GM19395 (cell line): ENCODE measurements at regions not wholly inside any gene's neighbourhood (a gene's known extent, or its start where the extent isn't known, plus 50 kb on each side); places are given as distances from the start of the nearest gene placed in this dataset.

Experiments used
- ATAC-seq: cut with Tn5 transposase; IDR thresholded peaks from one replicate; pipeline ENCODE4 v1.9.1; 2021; ENCODE audit warnings: mild to moderate bottlenecking, moderate library complexity; ENCODE audit not compliant: unreplicated experiment

DNA sequence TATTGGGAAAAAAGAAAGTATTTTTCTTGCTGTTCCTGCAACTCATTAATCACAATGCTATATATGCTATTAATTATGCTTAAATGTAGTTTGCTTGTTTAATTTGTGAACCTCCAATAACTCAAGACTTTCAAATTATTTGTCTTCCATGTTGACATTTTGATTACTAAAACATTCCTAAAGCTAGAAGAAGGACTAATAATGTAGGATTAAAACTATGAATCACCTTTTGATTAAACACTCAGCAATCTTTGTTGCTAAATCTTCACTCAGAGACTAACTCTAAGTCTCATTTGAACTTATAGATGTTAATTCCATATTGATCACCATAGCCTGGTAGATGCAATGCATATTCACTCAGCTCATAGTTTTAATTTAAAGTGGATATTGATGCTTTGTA is 524.6 kb upstream of the ZEB2 start:
- no peak for ATAC-seq

DNA sequence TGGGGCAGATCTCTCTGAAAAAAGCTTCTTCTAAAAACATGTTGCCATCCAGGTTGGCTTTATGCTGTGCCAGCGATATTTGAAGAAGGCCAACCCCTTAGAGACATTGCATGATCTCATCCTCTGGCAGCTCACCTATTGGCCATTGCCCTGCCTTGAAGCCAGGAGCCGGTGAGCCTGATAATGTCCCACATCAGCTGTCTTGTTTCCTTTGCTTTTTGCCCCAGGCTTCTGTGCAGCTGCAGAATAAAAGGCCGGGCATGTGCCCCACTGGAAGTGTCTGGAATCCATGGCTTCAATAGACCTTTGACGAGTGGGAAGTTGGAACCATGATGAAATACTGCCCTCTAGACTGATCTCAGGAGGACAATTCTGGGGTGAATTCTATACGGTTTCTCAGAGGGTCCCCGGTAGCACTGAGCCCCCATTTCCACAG is 523.5 kb upstream of the ZEB2 start:
- ATAC-seq = no peak

DNA sequence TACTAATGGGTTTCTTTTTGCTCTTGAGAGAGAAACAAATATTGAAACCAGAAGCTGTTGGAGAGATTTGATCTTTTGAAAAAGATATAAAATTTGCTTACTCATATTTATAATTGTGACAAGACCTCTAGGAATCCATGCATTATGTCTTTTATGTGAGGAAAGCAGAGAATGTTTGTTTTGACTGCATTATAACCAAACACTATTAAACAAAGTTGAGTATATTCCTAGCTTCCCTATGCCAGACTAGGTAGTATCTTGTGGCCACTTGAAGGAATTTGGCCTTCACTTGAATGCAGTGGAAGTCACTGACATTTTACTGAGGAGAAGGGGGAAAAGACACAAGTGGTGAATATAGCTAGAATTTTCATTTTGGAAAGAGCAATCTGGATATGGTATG is 521.8 kb upstream of the ZEB2 start:
- no peak for ATAC-seq

DNA sequence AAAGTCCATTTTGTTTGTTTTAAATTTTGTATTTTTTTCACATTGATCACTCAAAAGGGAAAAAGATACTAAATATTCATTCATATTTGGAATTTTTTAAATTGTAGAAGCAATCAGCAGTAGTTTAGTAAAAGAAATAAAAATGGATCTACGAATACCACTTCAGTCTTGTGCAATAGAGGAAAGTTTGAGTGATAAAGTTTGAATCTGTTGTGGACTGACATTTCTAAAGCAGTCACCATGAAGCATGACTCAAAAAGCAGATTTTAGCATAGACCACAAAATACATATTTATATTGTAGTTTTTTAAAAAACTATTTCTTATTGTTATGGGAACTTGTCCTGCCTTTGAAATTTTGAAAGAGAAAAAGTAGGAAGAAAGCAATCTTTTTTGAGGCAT is 520.5 kb upstream of the ZEB2 start:
- ATAC-seq = no peak

DNA sequence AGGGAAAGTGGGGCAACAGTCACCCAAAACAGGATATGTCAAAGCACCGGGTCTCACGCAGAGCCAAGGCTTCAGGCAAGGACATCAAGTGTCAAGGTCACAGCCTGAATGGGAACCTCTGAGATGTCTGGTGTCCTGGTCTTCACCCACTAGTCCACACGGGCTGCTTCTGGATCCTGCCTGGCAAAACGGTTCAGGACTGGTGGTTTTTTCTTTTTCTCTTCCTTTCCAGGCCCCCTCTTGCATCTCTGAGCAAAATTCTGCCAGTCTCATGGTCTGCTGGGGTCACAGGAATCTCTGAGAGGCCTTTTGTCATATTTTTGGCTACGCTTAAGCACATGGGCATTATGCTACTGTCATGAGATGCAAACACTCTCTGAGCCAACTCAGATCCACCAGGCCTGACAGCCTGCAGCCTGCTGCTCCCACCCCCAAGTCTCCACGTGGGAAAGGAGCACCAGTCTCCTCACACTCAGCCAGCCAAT is 518.2 kb upstream of the ZEB2 start:
- no peak for ATAC-seq

DNA sequence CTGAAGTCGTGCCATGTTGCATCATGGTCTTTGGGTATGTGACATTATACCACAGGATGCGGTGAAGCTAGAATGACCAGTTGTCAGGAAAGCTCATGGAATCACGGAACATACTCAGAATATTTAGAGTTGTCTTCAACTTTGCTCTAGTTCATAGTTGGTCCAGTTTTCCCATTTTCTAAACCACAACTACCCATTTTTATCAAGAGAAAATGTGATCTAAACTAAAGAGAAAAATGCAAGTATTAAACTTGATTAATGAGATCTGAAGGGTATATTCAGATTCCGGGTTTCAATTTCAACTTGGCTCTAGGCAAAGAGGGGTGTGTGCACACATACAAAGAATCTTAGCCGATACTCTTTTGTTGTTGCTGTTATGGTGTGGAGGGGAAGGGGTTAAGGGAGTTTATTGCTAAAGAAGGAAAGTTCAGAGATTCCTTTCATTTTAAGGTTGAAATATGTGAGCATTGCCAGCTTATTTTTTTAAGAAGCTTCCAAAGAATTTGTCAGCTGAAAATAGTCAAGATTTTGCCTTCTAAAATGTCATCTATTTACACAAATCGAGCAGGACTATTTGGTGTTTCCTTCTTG is 516.6 kb upstream of the ZEB2 start:
- ATAC-seq = no peak

DNA sequence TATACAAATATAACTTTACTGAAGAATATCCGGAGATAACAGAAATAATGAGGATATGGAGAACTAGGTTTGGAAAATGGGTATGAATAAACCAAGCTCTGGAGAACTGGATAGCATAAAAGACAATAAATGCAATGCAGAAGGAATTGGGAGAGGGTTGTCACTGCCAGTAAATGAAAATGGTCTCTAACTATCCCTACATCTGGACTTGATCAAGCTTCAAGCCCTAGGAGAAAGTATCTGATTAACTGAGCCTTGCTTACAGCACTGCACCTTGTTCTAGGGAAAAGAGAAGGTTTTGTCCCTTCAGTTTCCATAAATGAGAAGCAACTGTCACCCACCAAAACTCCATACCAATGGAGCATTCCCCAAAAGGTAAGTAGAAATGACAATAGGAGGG is 514.6 kb upstream of the ZEB2 start:
- ATAC-seq = no peak

DNA sequence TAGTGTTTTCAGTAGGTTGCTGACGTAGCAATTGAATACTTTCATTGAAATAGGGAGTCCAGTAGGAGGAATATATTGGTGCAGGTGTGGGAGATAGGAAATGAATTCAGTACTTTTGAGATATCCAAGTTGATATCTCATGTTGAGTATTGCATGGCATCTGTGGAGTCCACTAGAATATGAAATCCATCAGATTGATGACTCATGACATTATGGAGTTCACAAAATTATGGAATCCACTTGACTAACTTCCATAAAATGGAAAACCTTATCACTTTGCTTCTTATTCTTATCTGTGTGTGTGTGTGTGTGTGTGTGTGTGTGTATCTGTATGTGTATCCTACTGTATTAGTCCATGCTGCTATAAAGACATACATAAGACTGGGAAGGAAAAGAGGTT is 513.5 kb upstream of the ZEB2 start:
- no peak for ATAC-seq

DNA sequence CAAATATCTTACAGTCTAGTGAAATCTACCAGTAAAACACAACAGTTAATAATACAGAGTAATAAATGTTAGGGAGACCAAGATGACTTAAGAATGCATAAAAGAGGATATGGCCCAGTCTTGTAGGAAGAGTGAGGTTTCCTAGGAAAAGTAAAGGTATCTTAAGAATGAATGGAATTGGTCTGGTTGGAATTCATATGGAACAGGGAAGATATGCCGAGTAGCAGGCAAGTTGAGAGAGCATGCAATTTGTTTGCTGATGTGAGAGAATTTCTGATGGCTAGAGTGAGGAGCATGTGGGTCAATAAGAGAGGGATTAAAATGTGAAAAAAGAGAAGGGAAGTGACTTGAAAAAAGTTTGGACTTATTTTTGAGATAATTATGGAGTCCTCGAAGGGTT is 512.9 kb upstream of the ZEB2 start:
- no peak for ATAC-seq

DNA sequence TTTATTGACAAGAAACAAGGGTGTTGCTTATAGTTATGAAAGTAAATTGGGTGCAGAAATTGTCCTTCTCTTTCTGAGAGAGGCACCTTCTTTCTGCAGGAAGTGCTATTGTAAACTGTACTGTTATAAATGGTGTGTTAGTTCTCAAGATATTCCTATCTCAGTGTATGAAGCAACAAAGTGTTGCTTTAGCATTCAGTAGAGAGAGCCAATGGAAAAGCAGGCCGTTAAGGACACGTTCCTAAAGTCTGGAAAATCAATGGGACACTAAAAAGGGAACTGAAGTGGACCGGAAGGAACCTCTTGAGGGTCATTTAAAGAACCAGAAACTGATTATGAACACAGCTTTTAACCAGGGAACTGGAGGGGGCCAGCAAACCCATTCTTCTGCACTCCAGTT is 510.0 kb upstream of the ZEB2 start:
- ATAC-seq = no peak

DNA sequence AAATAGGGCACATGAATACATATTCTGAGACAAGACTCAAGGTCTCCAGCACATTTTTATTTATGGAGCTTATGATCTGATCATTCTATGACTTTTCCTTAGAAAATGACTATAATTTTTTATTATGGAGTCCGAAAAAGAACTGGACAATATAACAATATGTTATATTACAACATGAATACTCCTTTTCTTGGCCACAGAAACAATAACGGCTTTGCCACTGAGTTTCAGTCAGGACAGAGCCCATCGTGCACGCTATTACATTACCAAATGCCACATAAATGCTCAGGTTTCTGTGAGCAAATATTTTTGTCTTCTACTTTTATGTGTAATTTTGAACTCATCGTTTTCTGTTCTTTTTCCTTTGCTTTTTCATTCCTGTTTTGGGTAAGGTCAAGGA is 509.2 kb upstream of the ZEB2 start:
- ATAC-seq = no peak

DNA sequence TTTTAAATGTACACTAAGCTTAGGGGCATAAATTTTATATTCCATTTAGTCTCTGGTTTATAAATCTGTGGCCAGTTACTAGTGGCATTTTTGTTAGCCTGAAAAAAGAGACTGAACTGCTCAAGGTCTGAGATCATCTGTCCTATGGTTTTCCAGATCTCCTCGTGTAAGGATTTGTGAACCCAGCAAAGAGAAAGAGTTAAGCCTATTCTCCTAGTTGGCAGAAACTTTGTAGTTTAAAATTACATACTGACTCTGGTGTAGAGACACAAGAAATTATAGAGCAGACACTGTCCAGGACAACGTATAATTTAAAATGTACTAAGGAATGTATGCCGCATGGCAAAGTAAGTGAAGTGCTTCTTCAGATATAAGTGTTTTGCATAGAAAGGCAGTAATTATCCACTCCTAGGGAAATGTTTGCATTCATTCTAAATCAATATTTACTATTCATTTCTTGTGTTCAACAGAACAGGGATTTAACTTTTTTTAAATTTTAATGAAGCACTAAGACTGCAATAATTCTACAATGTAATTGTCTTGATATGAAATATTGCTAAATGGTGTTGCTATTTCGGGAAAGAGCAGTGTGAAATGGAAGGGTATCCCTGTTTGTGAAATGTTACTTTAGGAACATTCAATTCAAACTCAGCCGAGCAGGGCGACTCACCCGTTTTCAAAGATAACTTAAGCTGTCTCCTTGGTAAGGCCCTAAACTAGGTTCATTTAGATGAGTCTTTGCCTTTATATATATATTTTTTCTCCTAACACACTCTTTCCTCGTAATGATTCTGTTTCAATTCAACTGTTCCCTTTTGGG is 508.4 kb upstream of the ZEB2 start:
- ATAC-seq = no peak

DNA sequence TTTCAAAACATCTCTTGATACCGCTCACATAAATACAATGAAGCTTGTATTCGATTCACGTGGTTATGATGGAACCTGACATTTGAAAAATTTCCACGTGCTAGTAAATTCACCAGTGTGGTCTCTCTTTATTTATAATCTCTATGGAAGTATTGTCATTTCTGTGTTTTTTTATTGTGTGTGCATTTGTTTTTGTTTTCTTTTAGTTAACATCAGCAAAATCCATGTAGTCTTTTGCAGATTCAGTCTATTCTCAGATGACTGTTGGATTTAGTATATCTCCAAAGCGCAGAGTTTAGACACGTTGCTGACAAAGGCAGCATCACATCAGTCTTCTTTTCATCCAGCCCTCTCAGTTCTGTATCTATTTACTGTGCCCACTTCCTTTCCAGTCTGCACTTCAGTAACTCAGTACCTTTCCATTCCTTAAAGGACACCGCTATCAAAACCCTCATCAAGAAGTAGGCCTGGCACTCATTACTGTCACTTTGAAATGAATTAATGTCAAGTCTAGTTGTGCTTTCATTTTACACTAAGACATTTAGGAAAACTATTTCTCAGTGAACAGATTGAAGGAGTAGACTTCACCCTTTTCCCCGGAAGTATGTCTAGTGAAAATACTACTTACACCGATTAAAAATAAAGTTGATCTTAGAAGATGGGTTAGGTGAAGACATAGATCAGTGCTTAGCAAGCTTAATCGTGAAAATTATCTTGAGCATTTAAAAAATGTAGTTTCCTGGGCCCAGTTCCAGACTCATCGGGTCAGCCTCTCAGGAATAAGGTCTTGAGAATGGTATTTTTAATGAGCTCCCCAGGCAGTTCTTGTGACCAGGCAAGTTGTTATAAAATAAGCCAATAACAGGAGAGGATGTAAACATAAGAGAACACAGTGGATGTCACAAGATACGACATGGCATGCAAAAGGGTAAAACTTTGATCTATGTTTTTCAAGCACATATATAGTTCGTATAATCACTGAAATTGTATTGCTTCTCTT is 506.8 kb upstream of the ZEB2 start:
- ATAC-seq = no peak

DNA sequence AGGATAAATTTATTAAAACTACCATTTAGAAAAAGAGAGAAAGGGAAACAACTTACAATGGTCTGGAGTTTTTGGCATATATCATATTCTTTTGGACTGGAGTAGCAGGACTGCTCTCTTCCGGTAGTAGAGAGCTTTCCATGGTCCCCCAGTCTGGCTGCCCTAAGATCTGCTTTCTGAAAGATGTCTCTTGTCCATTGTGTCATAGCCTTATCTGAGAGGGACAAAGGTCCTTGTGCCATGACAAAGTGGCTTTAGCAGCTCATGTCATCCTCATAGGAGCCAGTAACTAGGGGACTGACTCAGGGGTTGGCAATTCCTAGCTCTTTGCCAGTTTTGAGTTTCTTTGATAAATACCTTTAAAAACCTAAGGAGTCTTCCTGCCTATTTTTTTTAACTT is 505.5 kb upstream of the ZEB2 start:
- no peak for ATAC-seq

DNA sequence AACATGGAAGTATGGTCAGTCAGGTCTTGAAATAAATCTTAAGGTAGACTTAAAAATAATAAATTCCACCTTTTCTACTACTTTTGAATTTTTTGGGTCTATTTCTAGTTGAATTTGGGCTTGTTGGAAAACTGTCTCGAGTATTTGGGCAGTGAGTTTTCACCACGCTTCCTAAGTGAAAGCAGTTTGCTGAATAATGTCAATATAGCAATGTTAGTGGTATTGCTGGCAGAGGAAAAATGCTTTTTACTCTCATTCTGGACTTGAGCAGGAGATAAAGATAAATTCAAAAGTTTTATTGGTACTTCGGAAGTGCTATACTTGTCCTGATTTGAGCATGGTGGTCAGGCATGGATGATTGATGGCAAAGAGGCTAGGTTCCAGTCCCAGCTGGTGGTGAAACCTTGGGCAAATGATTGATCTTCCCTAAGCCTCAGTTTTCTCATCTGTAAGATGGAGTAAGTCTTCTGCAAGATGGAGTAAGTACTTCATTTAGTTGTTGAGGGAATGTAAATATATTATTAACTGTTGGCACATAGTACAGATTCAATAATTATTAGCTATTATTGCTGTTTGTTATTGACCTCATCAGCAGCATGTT is 503.5 kb upstream of the ZEB2 start:
- no peak for ATAC-seq

DNA sequence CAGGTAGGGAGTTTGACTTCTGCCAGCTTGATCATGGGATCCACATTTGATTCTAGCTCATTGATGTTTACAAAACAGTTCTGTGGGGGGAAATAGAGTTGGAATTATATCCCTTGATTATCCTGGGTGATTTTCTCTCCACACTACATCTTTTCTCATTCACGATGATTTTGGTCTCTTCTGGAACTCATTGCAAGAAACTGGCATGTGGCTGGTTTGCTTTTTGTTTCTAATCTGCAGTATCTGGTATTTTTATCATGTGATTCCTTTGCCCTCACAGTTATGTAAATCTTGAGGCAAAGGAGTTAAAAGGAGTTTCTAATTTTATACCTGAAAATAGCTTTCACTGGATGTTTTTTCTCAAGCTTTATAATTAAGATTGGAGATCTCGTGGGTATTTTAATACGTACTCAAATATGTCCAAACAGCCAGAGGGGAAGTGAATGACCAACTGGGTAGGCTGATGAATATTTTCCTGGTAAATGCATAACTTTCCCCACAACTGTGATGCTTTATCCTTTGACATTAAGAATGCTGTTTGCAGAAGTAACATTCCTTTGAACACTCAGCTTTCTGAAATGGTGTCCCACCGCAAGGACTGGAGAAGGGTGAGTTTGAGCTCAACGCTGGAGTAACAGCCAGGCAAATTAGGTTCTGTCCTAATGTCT is 502.9 kb upstream of the ZEB2 start:
- no peak for ATAC-seq

DNA sequence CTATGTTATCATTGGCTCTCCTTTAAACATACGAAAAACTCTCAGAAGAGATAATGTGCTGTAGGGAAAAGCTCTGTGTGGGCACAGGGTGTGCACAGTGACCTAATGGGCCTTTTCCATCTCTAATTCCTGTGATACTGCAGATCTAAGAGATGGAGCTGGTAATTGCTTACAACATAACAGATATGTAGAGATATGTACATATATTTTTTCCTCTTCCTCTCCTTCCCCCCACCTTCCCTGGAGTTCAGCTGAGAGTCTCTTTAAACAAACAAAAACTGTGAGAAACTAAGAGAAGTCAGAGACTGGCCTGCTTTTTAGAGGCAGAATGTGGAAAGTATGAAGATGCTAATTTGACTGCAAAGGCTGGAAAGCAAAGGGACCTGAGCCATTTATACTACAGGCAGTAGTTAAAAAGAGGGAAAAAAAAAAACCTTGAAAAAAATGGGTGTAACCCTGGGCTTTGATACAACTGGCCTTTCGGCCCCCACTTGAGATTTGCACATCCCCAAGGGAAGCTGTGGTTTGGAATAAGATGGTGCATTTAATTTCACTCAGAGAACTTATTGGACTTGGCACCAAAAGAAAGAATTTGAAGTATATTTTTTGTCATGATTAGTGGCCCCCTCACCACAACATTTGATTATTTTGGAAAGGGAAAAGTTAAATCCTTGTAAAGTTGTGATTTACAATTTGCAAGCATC is 502.2 kb upstream of the ZEB2 start:
- ATAC-seq = no peak

DNA sequence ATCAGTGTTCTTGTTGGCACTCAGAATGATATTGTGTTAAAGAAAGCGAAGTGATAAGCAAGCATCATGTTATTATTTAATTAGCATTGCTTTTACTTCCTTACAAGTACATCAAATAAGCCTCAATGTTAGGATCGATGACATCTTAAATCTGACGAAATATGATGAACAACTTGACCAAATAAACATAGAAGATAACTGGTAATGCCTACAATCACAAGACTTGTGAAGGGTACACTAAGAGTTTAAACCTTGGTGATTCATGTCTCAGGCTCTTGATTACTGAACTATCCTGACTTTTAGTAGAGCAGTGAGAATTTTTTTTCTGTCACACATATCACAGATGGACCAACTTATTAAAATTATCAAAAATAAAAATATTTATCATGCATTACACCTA is 500.8 kb upstream of the ZEB2 start:
- no peak for ATAC-seq

DNA sequence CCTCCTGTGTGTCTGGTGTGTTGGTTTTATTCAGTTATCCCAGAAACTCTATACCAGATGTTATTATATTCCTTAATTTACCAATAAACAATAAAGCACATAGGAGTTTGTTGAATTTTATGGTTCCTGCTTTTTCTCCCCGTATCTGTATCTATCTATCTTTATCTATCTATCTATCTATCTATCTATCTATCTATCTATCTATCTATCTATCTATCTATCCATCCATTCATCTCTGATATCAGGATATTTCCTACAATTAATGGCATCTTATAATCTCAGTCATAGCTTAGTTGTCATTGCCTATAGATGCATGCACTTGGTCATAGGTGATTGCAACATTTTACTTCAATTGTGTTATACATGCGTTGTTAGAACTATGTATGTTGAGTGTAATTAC is 500.2 kb upstream of the ZEB2 start:
- no peak for ATAC-seq

DNA sequence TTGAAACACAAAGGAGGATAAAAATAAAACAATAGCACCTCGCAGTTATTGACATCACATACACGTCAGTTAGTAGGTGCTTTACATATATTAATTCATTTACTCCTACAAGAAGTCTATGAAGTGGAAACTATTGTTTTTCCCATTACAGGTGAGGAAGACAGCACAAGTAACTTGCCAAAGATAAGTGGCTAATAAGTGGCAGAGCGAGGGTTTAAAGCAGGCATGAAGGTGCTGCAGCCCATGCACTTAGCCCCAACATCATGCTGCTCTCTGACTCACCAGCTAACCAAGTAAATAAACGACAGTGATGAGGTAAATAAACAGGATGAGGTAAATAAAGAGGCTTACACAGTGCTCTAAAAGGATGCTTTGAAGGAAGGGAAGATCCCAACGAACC is 498.6 kb upstream of the ZEB2 start:
- no peak for ATAC-seq
